Left renal cortex interstitium (tissue), 4 donors: ENCODE measurements at regions not wholly inside any gene's neighbourhood (a gene's known extent, or its start where the extent isn't known, plus 50 kb on each side); places are given as distances from the start of the nearest gene placed in this dataset.

Source experiments
- DNase-seq, 4 donors: peaks; one replicate each; pipeline ENCODE4 v3.0.0-alpha.2; 2013; ENCODE audit warnings: low read depth in 4 of 4, low spot score in 2 of 4, missing footprints in 1 of 4

DNA sequence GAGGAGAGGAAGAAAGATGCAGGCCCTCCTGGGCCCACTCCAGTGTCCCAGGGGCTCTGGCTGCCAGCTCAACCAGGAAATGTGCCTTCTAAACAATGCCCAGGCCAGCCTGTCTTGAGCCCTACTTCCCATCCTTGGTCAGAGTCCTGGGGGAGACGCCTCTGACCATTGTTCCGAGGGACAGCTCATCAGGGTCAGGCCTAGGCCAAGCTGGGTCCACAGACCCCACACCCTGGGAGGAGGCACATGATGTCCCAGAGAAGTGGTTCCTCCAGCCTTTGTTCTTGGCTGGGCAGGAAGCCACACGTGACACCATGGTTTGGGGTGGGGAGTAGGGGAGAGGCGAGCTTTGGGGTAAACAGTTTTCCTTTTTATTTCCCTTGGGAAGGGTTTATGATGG is 102.5 kb downstream of the EFNB1 start:
- no peak for DNase-seq

DNA sequence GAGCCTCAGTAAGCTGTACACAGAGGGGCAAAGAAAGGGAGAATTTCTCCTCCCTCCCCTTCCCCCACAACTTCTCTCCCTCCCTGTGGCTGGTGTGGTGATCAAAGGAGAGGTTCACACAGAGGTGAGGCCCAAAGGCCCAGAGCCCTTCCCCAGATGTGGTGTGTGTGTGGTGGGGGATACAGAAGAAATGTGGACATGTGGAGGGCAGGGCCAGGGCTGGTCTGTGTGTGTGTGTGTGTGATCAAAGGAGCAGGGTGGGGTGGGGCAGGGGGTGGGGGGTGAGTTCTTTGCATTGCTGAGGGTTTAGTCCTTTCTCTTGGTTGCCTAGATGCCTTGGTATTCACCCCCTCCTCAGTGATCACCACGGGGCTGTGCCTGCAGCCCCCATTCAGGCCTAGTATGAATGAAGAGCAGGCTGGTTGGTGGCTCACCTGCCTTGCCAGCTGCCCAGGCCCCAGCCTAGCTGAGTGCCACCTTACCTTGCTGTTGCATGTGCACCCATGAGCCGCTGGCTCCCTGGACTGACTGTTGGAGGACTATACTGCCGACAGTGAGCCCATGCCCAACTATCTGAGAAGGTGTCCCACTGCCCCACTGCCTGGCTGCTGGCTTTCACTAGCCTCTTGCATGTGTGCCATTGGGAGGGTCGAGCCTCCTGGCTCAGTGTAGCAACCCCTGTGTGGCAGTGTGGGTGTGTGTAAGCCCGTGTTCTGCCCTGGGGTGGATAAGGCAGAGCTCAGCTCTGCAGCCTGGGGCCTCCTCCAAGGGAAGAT is 101.9 kb downstream of the EFNB1 start:
- DNase-seq, result no peak

DNA sequence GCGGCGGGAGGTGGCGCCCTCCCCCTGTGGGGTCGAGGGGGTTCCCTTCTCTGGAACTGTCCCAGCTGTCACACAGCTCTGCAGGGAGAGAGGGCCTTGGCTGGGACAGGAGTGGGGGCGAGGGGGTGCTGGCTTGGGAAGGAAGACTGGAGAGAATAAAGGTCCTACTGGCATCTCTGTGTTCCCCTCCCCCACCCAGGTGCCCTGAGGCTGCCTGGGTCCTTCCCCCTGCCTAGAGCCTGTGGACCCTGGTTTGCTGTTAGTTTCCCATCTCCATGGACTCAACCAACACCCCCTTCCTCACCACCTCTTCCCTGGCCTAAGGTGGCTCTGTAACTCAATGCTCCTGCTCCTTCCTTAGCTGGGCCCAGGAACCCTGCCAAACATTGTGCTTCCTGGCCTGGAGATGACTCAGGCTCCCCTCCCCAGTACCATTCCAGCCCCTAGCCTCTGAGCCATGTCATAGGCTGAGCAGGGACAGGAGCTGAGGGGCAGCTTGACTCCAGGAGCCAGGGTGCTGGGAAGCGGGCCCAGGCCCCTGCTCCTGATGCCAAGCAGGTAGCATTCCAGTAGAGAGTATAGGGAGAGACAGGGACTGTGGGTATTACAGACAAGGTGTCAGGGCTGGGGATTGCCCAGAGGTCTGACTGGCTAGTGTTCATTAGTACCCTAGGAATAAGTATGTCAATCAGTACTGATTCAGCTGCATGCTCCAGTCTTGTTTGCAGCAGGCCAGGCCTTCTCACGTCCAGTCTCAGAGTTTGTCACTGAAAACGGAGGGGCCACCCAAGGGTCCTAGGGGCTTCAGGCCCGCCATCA is 100.7 kb downstream of the EFNB1 start:
- DNase-seq, result no peak

DNA sequence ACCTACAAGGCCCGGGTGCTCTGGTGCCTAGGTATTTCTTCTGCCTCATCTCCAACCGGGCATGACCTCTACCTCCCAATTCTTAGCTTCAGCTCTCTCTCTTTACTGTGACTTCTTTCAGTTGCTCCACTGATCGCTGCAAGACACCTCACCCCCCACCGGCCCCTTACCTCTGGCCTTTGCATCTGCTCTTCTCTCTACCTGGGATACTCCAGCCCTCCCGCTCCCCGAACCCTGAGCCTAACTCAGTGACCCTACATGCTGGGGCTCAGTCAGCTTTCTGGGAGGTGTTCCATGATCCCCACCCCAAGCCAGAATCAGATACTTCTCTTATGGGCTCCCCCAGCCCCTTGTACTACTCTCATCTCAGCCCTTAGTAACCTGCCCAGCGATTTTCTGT is 99.6 kb downstream of the EFNB1 start:
- no peak for DNase-seq

DNA sequence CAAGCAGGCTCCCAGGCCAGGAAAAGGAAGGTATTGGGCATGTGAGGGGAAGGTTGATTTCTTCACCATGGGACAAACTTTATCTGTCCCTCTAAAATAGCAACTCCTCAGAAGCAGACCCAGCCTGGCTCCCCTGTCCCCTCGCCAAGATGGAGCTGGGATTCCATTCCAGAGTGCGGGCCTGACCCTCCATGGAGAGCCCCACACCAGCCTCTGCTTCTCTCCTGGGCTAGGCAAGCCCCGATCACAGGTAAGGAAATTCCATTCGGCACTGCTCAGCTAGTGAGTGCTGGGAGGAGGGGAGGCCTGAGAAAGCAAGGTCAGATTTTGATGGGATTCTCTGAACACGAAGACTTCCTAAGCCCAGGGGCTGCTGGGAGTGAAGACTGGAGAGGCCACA is 98.4 kb downstream of the EFNB1 start:
- DNase-seq, result no peak

DNA sequence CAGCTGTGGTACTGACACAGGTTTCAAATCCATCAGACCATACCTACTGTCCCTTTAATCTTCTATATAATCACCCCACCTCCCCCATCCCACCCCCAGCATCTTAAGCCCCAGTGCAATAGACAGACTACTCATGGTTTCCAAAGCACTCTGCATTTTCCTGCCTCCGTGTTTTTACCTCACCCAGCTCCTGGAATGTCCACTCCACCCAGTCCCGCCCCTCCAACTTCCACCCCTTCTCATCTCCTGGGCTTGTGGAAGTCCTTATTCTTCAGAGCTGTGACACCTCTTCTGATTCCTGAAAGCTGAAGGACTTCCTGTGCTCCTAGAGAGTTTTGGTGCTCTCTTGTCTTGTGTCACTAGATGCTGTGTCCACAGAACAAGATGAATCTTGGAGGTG is 94.3 kb downstream of the EFNB1 start:
- no peak for DNase-seq

DNA sequence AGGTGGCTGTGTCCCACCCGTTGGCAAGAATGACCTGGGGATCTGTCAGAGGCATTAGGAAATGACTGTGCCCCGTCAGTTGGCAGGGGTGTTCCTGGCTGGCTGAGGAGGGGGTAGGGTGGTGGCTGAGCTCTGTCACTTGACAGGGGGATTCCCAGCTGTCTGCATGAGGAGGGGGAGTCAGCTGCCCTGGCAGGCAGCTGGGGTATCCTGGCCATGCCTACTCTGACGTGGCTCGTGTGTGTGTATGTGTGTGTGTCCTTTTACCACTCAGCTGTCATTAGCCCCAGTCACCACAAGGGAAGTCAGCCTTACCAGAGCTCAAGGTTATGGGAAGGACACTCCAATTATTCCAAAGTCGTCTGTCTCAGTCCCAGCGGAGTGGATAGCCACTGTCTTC is 93.2 kb downstream of the EFNB1 start:
- DNase-seq, result no peak

DNA sequence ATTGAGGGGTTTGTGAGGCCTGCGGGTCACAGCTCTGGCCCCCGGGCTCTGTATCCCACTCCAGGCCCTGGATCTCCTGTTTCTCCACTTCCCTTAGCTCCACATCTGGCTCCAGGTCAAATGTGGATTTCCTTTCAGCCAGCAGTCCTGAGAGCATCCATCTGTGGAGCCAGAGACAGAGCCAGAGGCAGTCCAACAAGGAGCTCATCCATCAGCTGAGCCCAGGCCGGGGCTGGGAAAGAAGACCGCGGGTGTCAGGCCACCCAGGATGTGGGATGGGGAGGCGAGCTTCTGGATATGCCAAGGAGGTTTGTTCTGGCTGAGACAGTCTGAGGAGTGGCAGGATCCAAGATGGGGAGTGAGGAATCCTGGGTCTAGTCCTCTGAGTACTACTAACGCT is 91.7 kb downstream of the EFNB1 start:
- no peak for DNase-seq

DNA sequence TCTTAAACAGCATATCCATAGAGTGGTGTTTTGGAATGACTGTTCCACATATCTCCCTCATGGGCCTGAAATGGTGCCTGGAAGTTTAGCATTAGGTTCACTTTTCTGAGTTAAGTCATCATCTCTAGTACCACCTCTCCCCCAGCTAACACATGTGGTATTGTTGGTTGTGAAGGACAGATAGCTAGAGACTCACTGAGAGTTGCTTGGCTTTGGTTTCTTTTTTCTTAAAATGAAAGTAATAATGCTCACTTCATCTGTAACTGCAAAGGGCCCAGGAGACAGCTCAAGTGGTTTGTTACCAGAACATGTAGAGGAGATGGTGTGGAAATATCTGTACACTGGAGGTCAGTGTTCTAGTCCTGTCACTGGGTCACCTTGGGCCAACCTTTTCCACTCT is 90.9 kb downstream of the EFNB1 start:
- DNase-seq, result no peak

DNA sequence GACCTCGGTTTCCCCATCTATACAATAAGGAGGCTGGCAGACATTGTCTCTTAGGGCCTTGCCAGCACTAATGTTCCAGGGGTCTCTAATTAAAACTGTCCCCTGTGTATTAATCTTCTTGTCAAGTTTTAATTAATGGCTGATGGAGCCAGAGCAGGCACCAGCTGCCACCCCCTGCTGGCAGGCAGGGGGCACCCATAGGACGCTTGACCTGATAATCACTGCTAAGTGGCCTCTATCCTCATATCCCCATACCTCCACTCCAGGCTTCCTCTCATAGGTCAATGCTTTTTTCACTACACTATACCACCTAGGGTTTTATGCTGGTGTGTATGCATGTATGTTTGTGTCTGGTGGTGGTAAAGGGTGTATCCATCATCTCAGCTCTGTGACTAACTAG is 89.4 kb downstream of the EFNB1 start:
- no peak for DNase-seq

DNA sequence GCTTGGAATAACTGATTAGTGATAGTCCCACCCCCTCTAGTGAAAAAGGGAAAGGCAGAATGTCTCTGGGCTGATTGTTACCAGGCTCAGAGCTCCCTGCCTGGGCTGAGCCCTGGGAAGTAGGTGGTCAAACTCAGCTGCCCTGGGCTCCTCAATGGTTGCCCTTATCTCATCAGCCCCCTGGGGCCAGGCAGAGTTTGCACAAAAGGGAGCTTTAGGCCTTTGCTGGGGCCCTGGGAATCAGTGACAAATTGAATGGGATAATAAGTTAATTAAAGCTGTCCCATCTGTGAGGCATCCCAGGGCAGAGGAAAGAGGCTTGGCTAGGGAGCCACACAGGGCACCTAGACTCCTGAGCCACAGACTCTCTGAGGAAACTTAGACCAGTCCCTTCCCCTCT is 89.0 kb downstream of the EFNB1 start:
- no peak for DNase-seq

DNA sequence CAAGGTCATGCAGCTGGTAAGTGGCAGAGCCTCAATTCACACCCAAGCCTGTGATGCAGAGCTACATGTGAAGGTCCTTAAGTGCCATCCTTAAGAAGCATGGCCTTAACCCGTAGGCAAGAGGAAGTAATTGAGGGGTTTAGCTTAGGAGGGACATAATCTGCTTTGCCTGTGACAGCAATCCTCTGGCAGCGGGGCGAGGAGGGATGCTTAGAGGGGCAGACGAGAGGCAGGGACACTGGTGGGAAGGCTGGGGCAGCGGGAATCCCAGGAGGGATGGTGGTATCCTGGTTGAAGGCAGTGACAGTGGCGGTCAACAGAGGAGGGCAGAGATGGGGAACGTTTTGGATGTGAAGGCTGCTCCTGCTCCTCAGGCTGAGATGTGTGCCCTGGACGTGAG is 88.1 kb downstream of the EFNB1 start:
- DNase-seq, result no peak

DNA sequence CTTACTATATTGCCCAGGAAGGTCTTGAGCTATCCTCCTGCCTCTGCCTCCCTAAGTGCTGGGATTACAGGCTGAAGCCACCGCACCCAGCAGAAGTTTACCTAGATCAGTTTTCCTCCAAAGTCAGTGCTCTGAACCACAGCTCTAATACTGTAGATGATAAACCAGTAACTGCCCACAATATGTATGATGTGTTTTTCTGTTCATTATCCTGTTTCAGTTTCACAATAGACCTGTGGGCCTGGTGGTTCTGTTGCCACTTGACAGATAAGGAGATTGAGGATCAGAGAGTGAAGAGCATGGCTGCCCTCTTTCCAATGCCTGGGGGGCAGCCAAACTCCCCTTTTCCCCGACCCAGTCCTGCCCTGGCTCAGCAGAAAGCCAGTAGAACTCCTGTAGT is 87.0 kb downstream of the EFNB1 start:
- DNase-seq, result no peak

DNA sequence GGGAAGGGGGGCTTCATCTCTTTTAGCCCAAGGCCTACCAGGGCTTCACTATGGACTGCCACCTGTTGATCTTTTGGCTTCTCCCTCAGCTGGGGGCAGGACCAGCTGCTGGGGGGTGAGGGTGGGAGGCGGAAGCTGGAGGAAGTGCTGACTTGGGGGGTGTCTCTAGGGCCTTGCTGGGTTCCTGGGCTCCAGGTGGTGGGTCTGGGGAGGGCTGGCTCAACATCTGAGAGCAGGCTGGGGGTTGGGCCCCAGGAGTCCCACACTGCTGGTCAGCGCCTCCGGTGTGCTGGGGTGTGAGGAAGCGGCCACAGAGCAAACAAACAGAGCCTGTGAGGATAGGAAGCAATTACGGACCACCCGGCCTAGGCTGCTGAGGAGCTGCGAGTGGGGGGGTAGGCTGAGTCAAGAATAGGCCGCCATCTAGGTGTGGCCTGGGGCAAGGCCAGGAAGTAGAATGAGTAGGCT is 85.7 kb downstream of the EFNB1 start:
- DNase-seq, result no peak

DNA sequence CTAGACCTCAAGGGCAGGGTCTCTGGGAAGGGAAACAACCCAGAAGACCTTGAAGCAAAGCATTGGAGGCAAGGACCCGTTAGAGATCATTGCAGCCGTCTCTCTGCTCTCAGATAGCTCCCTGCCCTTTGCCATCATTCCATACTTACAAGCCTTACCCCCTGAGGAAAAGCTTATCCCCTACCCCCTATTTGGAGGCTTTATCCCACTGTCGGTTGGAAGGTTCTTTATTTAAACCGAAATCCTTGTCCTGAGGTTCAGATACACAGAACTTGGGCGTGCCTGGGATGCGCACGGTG is 84.4 kb downstream of the EFNB1 start:
- no peak for DNase-seq

DNA sequence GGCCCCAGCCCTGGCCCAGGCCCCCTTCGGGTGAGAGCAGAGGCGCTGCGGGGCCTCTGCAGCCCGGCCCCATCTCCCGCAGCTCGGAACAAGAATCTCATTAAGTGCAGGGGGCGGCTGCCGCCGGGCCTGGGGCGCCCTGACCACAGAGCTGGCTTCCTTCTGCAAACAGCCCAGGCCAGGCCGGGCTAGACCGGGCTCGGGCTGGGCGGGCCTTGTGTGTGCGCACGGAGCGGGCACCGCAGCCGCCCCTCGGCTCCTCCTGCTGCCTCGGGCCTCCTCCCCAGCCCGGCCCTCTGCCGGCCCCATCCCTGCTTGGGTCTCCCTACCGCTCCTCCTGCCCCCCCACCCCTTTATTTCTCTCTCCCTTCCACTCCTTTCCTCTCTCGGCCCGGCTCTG is 83.3 kb downstream of the EFNB1 start:
- no peak for DNase-seq

DNA sequence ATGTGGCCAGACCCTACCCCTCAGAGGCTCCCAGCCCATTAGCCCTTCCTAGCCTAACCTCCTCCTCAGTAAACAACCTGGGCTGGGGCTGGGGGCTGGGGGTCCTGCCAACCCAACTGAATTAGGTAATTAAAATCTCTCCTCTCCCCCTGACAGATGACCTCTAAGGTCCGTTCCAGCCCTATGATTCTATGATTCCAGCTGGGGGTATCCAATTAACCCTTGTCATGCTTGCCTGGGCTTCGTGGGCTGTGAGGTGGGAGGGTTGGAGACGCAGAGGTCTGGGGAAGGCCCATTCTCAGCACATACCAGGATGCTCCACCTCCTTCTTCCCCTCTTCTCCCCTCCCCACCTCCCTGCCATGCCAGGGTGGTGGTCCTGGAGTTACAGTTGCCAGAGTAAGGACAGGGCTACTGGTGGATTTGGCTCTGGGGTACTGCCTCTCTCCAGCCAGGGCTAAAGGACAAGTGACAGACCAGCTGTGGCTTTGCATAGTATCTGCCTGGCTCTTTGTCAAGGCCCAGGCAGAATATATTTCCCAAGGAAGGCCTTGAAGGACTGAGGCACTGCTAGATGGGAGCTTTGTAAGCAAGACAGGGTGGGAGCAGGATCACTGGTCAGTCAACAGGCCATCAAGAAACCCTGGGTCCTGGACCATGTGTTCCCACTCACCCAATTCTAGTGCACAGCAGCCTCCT is 82.1 kb downstream of the EFNB1 start:
- no peak for DNase-seq

DNA sequence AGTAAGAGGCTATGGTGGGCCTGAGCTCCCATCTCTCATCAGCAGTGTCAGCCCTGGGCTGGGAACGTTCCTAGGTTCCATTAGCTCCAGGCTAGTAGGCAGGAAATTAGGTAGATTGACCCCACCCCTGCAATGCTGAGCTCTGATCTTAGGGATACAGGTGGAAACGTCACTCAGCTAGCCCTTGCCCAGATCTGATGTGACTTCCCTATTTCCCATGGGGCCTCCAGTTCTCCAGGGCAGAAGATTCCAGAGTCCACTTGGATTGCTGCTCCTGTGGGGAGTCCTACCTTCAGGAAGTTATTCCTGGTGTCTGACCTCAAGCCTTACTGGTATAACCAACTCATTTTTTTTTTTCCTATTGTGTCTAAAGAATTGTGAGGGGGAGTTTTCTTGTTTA is 81.1 kb downstream of the EFNB1 start:
- DNase-seq, result no peak

DNA sequence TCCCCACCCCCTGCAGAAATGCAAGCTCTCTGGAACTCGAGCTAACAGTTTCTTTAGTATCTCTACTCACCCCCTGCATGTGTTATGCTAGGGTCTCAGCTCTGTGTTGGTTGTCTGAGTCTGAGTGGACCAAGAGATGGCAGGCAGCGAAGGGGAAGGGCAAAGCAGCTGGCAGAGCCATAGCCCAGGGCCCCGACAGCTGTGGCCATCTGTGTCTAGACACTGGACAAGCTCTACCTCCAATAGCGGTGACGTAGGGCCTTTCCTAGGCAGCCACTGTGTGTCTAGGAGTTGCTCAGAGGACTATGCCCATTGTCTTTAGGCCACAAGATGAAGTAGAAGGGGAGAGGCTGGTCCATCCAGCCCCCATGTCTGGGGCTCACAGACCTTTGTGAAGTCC is 79.2 kb downstream of the EFNB1 start:
- DNase-seq, result no peak

DNA sequence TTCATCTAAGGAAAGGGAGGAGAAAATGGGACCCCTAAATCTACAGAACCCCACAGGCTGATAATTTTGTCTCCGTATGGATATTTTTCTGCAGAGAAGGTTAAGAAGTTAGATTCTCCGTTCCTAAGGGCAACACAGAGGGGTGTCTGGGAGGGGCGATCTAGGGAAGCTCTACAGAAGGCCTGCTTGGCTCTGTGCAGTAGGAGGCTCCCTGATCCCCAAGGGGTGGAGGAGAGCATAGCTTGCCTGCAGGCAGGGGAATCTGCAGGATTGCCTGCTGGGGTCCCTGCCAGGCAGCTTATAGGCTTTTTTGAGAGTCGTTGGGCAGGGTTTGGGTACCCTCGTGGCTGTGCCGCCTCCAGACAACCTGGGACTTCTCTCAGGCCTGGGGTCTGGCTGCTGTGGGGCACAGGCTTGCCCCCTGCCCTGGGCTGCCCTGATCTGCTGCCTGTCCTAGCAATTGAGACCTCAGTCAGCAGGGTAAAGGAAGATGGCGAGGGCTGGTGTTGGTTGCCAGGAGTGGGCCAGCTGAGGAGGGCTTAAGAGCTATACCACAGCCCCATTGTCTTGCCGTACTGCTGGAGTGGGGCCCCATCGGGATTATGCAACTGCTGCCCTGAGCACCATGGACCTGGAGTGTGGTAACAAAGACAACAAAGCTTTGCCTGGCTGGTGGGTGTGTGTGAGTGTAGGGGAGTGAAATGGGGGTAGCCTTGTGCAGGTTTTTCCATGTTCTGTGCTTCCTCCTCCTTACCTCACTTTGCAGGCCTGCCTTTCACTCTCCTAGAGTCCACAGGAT is 74.1 kb downstream of the EFNB1 start:
- no peak for DNase-seq

DNA sequence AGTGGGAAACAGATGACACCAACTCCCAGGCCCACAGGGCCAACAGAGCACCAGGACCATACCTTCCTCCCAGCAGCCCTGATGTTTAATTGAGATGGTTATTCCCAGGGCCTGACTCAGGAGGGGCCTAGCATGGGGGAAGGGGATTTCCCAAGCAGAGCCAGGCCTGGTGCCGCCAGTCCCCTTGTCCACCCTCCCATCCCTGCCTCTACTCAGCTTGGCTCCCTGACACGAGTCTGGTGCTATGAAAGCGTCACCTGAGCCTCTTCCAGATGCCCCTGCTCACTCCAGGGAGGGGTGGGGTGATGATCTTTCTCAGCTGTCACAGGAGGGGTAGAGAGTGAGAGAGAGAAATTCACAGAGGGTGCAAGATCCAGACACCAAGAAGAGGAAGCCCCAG is 72.7 kb downstream of the EFNB1 start:
- DNase-seq, result no peak
